ENCODE measurements at regions not wholly inside any gene's neighbourhood (a gene's known extent, or its start where the extent isn't known, plus 50 kb on each side); places are given as distances from the start of the nearest gene placed in this dataset.
"Not testable (repeated sequence)": the region's sequence is repeated elsewhere in the genome, so short reads cannot be mapped to it uniquely, and the experiment has no call there.

- TF ChIP-seq JUND (IDR thresholded peaks at IDR 0.05; ENCODE audit: low read depth): no peak
- DNase-seq (ENCODE audit: low read depth in 1 of 2, low spot score in 1 of 2): no peak
- in situ Hi-C loops (cut with HindIII; ENCODE audit: low pct_unique_long_range_greater_than_20kb, low sequenced_read_pairs): no loop called here
Observed at GRCh38 chr5:103772248-103772647, 209.7 kb upstream of the NUDT12 start.

- in situ Hi-C loops (cut with HindIII; ENCODE audit: low pct_unique_long_range_greater_than_20kb, low sequenced_read_pairs): no loop called here
- DNase-seq (ENCODE audit: low read depth in 1 of 2, low spot score in 1 of 2): no peak
- TF ChIP-seq JUND (IDR thresholded peaks at IDR 0.05; ENCODE audit: low read depth): no peak
Observed at GRCh38 chr5:103764403-103764802, 201.8 kb upstream of the NUDT12 start.

GRCh38 chr5:103758996-103759395 is 196.4 kb upstream of the NUDT12 start:
- in situ Hi-C loops (cut with HindIII; ENCODE audit: low pct_unique_long_range_greater_than_20kb, low sequenced_read_pairs): no loop called here
- TF ChIP-seq JUND (IDR thresholded peaks at IDR 0.05; ENCODE audit: low read depth): no peak
- DNase-seq (ENCODE audit: low read depth in 1 of 2, low spot score in 1 of 2): no peak

DNA sequence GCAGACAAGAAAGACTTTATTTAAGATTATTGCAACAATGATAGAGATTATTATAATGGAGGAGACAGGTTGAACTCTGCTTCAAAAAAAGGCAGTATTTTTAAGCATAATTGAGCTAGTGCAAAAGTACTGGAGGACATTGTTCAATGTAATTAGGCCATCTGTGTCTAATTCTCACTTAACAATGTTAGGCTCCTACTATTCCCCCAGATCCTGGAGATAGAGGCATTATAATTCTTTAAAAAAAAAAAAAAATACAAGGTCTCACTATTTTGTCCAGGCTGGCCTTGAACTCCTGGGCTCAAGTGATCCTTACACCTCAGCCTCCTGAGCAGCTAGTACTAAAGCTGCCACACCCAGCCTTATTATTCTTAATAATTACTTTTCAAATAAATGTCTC is 193.4 kb upstream of the NUDT12 start:
- no peak for TF ChIP-seq JUND (IDR thresholded peaks at IDR 0.05; ENCODE audit: low read depth)
- in situ Hi-C loops (cut with HindIII; ENCODE audit: low pct_unique_long_range_greater_than_20kb, low sequenced_read_pairs): no loop called here
- DNase-seq (ENCODE audit: low read depth in 1 of 2, low spot score in 1 of 2): no peak

GRCh38 chr5:103745353-103746065 is 182.9 kb upstream of the NUDT12 start:
- no peak for TF ChIP-seq JUND (IDR thresholded peaks at IDR 0.05; ENCODE audit: low read depth)
- in situ Hi-C loops (cut with HindIII; ENCODE audit: low pct_unique_long_range_greater_than_20kb, low sequenced_read_pairs): no loop called here
- DNase-seq (ENCODE audit: low read depth in 1 of 2, low spot score in 1 of 2): no peak

- peak in 1 of 2 experiments; percentile 24 for DNase-seq (ENCODE audit: low read depth in 1 of 2, low spot score in 1 of 2)
- in situ Hi-C loops (cut with HindIII; ENCODE audit: low pct_unique_long_range_greater_than_20kb, low sequenced_read_pairs): no loop called here
- no peak for TF ChIP-seq JUND (IDR thresholded peaks at IDR 0.05; ENCODE audit: low read depth)
Observed at GRCh38 chr5:103744159-103744558, 181.6 kb upstream of the NUDT12 start.

DNA sequence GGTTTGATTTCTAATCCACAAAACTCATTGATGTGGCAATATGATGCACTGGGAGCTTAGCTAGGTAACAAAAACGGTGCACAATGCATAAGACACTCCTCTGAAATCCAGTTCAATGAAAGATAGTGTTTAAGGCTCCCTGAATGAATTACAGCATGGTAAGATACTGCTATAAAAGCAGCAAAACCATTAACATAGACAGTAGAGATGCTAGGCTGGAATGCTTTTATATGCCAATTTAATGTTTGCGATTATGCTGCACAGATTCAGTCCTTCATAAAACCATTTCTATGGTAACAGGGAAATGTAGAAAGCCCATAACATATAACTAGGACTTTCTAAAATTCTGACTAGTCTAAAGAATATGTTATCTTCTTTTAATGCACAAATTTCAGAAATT is 180.8 kb upstream of the NUDT12 start:
- no peak for TF ChIP-seq JUND (IDR thresholded peaks at IDR 0.05; ENCODE audit: low read depth)
- no peak for DNase-seq (ENCODE audit: low read depth in 1 of 2, low spot score in 1 of 2)
- in situ Hi-C loops (cut with HindIII; ENCODE audit: low pct_unique_long_range_greater_than_20kb, low sequenced_read_pairs): no loop called here

- no peak for TF ChIP-seq JUND (IDR thresholded peaks at IDR 0.05; ENCODE audit: low read depth)
- in situ Hi-C loops (cut with HindIII; ENCODE audit: low pct_unique_long_range_greater_than_20kb, low sequenced_read_pairs): no loop called here
Observed at GRCh38 chr5:103741984-103742383, 179.4 kb upstream of the NUDT12 start.

DNA sequence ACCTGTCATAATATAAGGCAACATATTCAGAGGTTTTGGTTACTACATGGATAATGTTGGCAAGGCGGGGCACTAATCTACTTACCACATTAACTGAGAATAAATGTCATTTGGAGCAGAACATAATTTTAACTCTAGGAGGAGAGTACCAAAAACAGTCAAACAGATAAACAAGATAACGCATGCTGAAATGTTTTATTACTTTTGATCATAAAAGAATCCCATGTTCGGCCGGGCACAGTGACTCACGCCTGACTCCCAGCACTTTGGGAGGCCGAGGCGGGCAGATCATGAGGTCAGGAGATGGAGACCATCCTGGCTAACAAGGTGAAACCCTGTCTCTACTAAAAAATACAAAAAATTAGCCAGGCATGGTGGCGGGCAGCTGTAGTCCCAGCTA is 173.8 kb upstream of the NUDT12 start:
- DNase-seq (ENCODE audit: low read depth in 1 of 2, low spot score in 1 of 2); in situ Hi-C loops (cut with HindIII; ENCODE audit: low pct_unique_long_range_greater_than_20kb, low sequenced_read_pairs): not testable (repeated sequence)

More at GRCh38 chr5:103741984-103742383, 179.4 kb upstream of the NUDT12 start:
- DNase-seq (ENCODE audit: low read depth in 1 of 2, low spot score in 1 of 2): no peak

- in situ Hi-C loops (cut with HindIII; ENCODE audit: low pct_unique_long_range_greater_than_20kb, low sequenced_read_pairs): no loop called here
- TF ChIP-seq JUND (IDR thresholded peaks at IDR 0.05; ENCODE audit: low read depth): no peak
- peak; percentile 20 to 49 for DNase-seq (ENCODE audit: low read depth in 1 of 2, low spot score in 1 of 2)
Observed at GRCh38 chr5:103724271-103724670, 161.7 kb upstream of the NUDT12 start.

- in situ Hi-C loops (cut with HindIII; ENCODE audit: low pct_unique_long_range_greater_than_20kb, low sequenced_read_pairs): no loop called here
- TF ChIP-seq JUND (IDR thresholded peaks at IDR 0.05; ENCODE audit: low read depth): no peak
- no peak for DNase-seq (ENCODE audit: low read depth in 1 of 2, low spot score in 1 of 2)
Observed at GRCh38 chr5:103721183-103721582, 158.6 kb upstream of the NUDT12 start.

DNA sequence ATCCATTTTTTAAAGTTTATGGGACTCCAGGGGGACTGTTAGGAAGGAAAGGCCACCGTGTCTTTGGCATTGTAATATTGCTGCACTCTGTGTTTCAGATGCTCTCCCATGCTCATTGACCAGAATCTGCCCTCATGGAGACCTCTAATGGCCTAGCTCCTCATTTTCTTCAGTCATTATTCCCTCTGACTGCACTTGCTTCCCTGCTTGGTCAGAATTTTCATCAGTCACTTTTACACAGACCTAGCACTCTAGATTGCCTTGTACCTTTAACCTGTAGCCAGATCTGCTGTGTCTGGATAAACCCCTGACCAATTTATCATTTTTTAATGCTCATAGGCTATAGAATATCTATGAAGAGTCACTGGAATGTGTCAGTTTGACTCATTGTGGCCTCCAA is 155.5 kb upstream of the NUDT12 start:
- TF ChIP-seq JUND (IDR thresholded peaks at IDR 0.05; ENCODE audit: low read depth): no peak
- no peak for DNase-seq (ENCODE audit: low read depth in 1 of 2, low spot score in 1 of 2)
- in situ Hi-C loops (cut with HindIII; ENCODE audit: low pct_unique_long_range_greater_than_20kb, low sequenced_read_pairs): no loop called here

- in situ Hi-C loops (cut with HindIII; ENCODE audit: low pct_unique_long_range_greater_than_20kb, low sequenced_read_pairs): no loop called here
- no peak for DNase-seq (ENCODE audit: low read depth in 1 of 2, low spot score in 1 of 2)
- TF ChIP-seq JUND (IDR thresholded peaks at IDR 0.05; ENCODE audit: low read depth): no peak
Observed at GRCh38 chr5:103708601-103709000, 146.0 kb upstream of the NUDT12 start.
